ENCODE measurements at regions not wholly inside any gene's neighbourhood (a gene's known extent, or its start where the extent isn't known, plus 50 kb on each side); places are given as distances from the start of the nearest gene placed in this dataset.

DNA sequence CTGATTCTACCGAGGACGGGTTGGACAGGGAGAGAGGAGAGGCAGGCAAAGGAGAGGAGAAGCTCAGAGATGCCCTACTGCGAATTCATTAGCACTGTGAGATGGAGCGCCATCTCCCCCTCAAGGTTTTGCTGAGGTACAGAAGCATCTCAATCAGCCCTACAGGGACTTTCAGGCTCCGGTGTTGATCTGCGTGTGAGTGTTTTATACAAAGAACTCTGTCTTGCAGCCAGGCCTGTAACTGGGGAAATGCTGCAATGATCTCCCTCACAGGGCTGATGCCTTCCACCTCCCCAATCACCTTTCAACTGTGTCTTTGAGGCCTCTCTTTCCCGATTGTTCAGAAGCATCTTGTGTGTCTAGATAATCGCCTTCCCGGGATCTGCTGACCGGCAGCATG is 74.8 kb downstream of the IRX6 start:
- H2AFZ ChIP-seq (ENCODE audit: control insufficient read depth, low read length) = no peak overlapping the region

DNA sequence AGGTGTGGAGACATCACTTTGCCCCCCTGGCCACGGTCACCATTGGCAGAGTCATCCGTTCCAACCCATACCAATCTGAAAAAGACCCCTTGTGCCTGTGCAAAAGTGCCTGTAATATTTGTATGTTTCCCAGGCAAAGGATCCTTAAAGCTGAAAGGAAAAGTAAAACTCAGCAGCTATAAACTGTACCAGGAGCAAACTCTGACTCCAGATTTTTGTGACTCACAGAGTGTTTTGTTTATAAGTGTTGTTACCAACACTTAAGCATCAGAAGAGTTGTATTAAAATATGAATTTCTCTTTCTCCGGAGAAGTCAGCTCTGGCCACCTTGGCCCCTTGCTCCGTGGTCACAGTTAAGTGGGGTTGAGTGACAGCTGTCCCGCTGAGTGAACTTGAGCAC is 75.9 kb downstream of the IRX6 start:
- Histone ChIP-seq H3K36me3 (ENCODE audit: control insufficient read depth in 2 of 2, extremely low read depth in 1 of 2, insufficient read depth in 2 of 2, low read length in 2 of 2) (no peaks in the 10 kb centered on the region), H3K4me3 (ENCODE audit: control insufficient read depth in 2 of 3, extremely low read depth in 1 of 3, insufficient read depth in 2 of 3, low read depth in 1 of 3, low read length in 3 of 3) (no peak overlapping the region), H3K79me2 (ENCODE audit: control insufficient read depth, insufficient read depth, low read length) (no peaks in the 10 kb centered on the region), H3K4me2 (ENCODE audit: control insufficient read depth, extremely low read depth, insufficient read depth, low read depth, low read length) (no peak overlapping the region), H3K4me1 (ENCODE audit: control insufficient read depth, extremely low read depth, insufficient read depth, low read length) (no peaks in the 10 kb centered on the region), H3K9ac (ENCODE audit: control insufficient read depth, extremely low read depth, insufficient read depth, low read length) (no peak overlapping the region), H4K20me1 (ENCODE audit: control insufficient read depth, extremely low read depth, insufficient read depth, low read length) (no peaks in the 10 kb centered on the region), H3K27me3 (ENCODE audit: control insufficient read depth, extremely low read depth, insufficient read depth, low read length) (no peaks in the 10 kb centered on the region), H3K9me1 (ENCODE audit: control insufficient read depth, extremely low read depth, insufficient read depth, low read length) (no peaks in the 10 kb centered on the region), H3K9me3 (ENCODE audit: control insufficient read depth, low read depth, low read length) (no peaks in the 10 kb centered on the region), H2AFZ (ENCODE audit: control insufficient read depth, low read length) (no peak overlapping the region), H3K27ac (ENCODE audit: control insufficient read depth, insufficient read depth, low read length) (no peak overlapping the region)
- TF ChIP-seq EZH2 (IDR thresholded peaks at IDR 0.05; ENCODE audit: low read length) = no peak
- TF ChIP-seq, protein P1, sequence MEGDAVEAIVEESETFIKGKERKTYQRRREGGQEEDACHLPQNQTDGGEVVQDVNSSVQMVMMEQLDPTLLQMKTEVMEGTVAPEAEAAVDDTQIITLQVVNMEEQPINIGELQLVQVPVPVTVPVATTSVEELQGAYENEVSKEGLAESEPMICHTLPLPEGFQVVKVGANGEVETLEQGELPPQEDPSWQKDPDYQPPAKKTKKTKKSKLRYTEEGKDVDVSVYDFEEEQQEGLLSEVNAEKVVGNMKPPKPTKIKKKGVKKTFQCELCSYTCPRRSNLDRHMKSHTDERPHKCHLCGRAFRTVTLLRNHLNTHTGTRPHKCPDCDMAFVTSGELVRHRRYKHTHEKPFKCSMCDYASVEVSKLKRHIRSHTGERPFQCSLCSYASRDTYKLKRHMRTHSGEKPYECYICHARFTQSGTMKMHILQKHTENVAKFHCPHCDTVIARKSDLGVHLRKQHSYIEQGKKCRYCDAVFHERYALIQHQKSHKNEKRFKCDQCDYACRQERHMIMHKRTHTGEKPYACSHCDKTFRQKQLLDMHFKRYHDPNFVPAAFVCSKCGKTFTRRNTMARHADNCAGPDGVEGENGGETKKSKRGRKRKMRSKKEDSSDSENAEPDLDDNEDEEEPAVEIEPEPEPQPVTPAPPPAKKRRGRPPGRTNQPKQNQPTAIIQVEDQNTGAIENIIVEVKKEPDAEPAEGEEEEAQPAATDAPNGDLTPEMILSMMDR (optimal IDR thresholded peaks at IDR 0.05 in 1 of 3, IDR thresholded peaks at IDR 0.05 in 1 of 3, conservative IDR thresholded peaks at IDR 0.05 in 1 of 3; ENCODE audit: extremely low read depth in 1 of 3, insufficient read depth in 2 of 3, low read length in 3 of 3) = no peak
- dilution Hi-C loops (cut with MboI; ENCODE audit: extremely low pct_ligation_motif_present, low sequenced_read_pairs) = no loop called here
- no peak for DNase-seq (ENCODE audit: low read depth, low spot score)
- no peak for FAIRE-seq

More for the DNA sequence above, 74.8 kb downstream of the IRX6 start:
- no peaks in the 10 kb centered on the region for H3K9me3 ChIP-seq (ENCODE audit: control insufficient read depth, low read depth, low read length)
- no peaks in the 10 kb centered on the region for H3K4me1 ChIP-seq (ENCODE audit: control insufficient read depth, extremely low read depth, insufficient read depth, low read length)
- no peak overlapping the region for H3K4me2 ChIP-seq (ENCODE audit: control insufficient read depth, extremely low read depth, insufficient read depth, low read depth, low read length)
- dilution Hi-C loops (cut with MboI; ENCODE audit: extremely low pct_ligation_motif_present, low sequenced_read_pairs) = no loop called here
- H3K27ac ChIP-seq (ENCODE audit: control insufficient read depth, insufficient read depth, low read length) = no peak overlapping the region
- no peaks in the 10 kb centered on the region for H3K79me2 ChIP-seq (ENCODE audit: control insufficient read depth, insufficient read depth, low read length)
- DNase-seq (ENCODE audit: low read depth, low spot score) = no peak
- H3K36me3 ChIP-seq (ENCODE audit: control insufficient read depth in 2 of 2, extremely low read depth in 1 of 2, insufficient read depth in 2 of 2, low read length in 2 of 2) = no peaks in the 10 kb centered on the region
- FAIRE-seq = no peak
- TF ChIP-seq, protein P1 (optimal IDR thresholded peaks at IDR 0.05 in 1 of 3, IDR thresholded peaks at IDR 0.05 in 1 of 3, conservative IDR thresholded peaks at IDR 0.05 in 1 of 3; ENCODE audit: extremely low read depth in 1 of 3, insufficient read depth in 2 of 3, low read length in 3 of 3) = no peak
- no peak for TF ChIP-seq EZH2 (IDR thresholded peaks at IDR 0.05; ENCODE audit: low read length)
- H4K20me1 ChIP-seq (ENCODE audit: control insufficient read depth, extremely low read depth, insufficient read depth, low read length) = no peaks in the 10 kb centered on the region
- H3K27me3 ChIP-seq (ENCODE audit: control insufficient read depth, extremely low read depth, insufficient read depth, low read length) = no peaks in the 10 kb centered on the region
- H3K4me3 ChIP-seq (ENCODE audit: control insufficient read depth in 2 of 3, extremely low read depth in 1 of 3, insufficient read depth in 2 of 3, low read depth in 1 of 3, low read length in 3 of 3) = no peak overlapping the region
- no peak overlapping the region for H3K9ac ChIP-seq (ENCODE audit: control insufficient read depth, extremely low read depth, insufficient read depth, low read length)
- no peaks in the 10 kb centered on the region for H3K9me1 ChIP-seq (ENCODE audit: control insufficient read depth, extremely low read depth, insufficient read depth, low read length)
